OCI-LY3 (cell line): ENCODE measurements at regions not wholly inside any gene's neighbourhood (a gene's known extent, or its start where the extent isn't known, plus 50 kb on each side); places are given as distances from the start of the nearest gene placed in this dataset.

Experiments
- H2AFZ ChIP-seq: fragments of 200-600, 300-600 bp; shearing (Covaris generic); 2 replicates; pipeline ENCODE4 v1.6.0; 2014; ENCODE audit warnings: antibody characterized with exemption, low read depth, low read length
- H3K27ac ChIP-seq: fragments of 200-600, 300-600 bp; sonication (generic); 2 replicates; pipeline ENCODE4 v1.5.1; 2014; ENCODE audit warnings: mild to moderate bottlenecking, low read length, moderate library complexity, mixed read lengths
- H3K27me3 ChIP-seq: fragments of 200-600, 300-600 bp; sonication (generic); 2 replicates; pipeline ENCODE4 v1.6.1; 2014; ENCODE audit warnings: low read depth, low read length, mixed read lengths
- H3K36me3 ChIP-seq: fragments of 200-600, 300-600 bp; sonication (generic); replicated peaks from 2 replicates; pipeline ENCODE3; 2014; ENCODE audit warnings: low read depth, low read length, mixed read lengths
- H3K4me1 ChIP-seq: fragments of 300-600, 200-600 bp; sonication (generic); 2 replicates; pipeline ENCODE4 v1.6.1; 2014; ENCODE audit warnings: low read length, mixed read lengths
- H3K4me2 ChIP-seq: fragments of 200-600, 300-600 bp; sonication (generic); 2 replicates; pipeline ENCODE4 v1.6.1; 2014; ENCODE audit warnings: low read length, mixed read lengths
- H3K4me3 ChIP-seq: fragments of 300-600, 200-600 bp; sonication (generic); 2 replicates; pipeline ENCODE4 v1.5.1; 2014; ENCODE audit warnings: antibody characterized with exemption, mild to moderate bottlenecking, low read length, moderate library complexity
- H3K79me2 ChIP-seq: fragments of 300-600, 200-600 bp; shearing (Covaris generic); 2 replicates; pipeline ENCODE4 v1.6.1; 2014; ENCODE audit warnings: mild to moderate bottlenecking, low read length, mixed read lengths
- H3K9ac ChIP-seq: fragments of 300-600, 200-600 bp; shearing (Covaris generic); 2 replicates; pipeline ENCODE4 v1.6.0; 2014; ENCODE audit warnings: mild to moderate bottlenecking, low read length, moderate library complexity
- H3K9me3 ChIP-seq: fragments of 200-600, 300-600 bp; shearing (Covaris generic); 2 replicates; pipeline ENCODE4 v1.6.1; 2014; ENCODE audit warnings: low read length, mixed read lengths; ENCODE audit not compliant: insufficient read depth
- H4K20me1 ChIP-seq: fragments of 200-600, 300-600 bp; sonication (generic); 2 replicates; pipeline ENCODE4 v1.6.1; 2016; ENCODE audit warnings: low read length, mixed read lengths; ENCODE audit not compliant: insufficient read depth
- EZH2phosphoT487 ChIP-seq: fragments of 200-600 bp; shearing (Covaris generic); IDR thresholded peaks from 2 replicates; pipeline ENCODE4 v1.6.1; 2018; ENCODE audit warnings: antibody characterized with exemption, mixed run types, low read depth
- TF ChIP-seq, protein P1 (sequence below): fragments of 200-600, 300-600 bp; sonication (generic); IDR thresholded peaks from 2 replicates; pipeline ENCODE4 v1.5.1; 2014; ENCODE audit warnings: antibody characterized with exemption, low read length, low read depth

DNA sequence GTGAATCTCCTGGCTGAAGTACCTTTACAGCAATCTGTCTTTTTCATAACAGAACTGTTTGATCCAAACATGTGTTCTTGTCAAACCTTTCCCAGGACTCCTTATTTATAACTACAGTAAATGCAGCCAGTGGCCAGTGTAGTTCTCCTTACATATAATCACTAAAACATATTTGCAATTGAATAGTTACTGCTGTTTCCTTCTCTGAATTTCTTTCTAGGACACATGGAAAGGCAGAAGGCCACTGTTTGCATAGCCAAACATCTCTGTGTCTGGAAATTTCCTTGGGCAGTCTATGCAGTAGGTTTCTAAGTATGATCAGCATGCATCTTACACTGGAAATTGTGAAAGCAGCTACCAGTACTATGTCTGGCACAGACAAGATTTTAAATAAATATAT is 57.4 kb upstream of the COL3A1 start:
- Histone ChIP-seq H2AFZ (no peak overlapping the region), H4K20me1 (no peaks in the 10 kb centered on the region), H3K27ac (no peak overlapping the region), H3K79me2 (no peaks in the 10 kb centered on the region), H3K27me3 (no peaks in the 10 kb centered on the region), H3K4me1 (peaks cover 30% of the 10 kb centered on the region), H3K9ac (no peak overlapping the region), H3K4me3 (no peak overlapping the region), H3K36me3 (no peaks in the 10 kb centered on the region), H3K4me2 (no peak overlapping the region), H3K9me3 (no peaks in the 10 kb centered on the region)
- TF ChIP-seq, protein P1, sequence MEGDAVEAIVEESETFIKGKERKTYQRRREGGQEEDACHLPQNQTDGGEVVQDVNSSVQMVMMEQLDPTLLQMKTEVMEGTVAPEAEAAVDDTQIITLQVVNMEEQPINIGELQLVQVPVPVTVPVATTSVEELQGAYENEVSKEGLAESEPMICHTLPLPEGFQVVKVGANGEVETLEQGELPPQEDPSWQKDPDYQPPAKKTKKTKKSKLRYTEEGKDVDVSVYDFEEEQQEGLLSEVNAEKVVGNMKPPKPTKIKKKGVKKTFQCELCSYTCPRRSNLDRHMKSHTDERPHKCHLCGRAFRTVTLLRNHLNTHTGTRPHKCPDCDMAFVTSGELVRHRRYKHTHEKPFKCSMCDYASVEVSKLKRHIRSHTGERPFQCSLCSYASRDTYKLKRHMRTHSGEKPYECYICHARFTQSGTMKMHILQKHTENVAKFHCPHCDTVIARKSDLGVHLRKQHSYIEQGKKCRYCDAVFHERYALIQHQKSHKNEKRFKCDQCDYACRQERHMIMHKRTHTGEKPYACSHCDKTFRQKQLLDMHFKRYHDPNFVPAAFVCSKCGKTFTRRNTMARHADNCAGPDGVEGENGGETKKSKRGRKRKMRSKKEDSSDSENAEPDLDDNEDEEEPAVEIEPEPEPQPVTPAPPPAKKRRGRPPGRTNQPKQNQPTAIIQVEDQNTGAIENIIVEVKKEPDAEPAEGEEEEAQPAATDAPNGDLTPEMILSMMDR: no peak
- no peak for TF ChIP-seq EZH2phosphoT487

DNA sequence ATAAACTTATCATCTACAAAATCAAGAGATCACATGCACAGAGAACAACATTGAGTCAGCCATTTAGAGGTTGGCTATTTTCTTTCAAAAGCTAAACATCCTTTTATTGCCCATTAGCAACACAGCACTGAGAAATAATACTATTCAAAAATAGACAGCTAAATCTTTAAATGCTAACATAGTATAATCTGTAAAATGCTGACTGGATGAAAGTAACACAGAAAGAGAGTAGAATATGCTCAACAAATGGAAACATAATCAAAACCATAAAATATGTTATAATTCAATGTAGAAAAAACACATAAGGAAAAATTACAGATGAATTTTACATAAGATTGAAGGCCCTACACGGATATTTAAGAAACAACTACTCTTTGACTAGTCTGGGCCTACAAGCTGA is 56.5 kb upstream of the COL3A1 start:
- H3K27me3 ChIP-seq: no peaks in the 10 kb centered on the region
- no peaks in the 10 kb centered on the region for H3K36me3 ChIP-seq
- no peak overlapping the region for H3K4me3 ChIP-seq
- no peaks in the 10 kb centered on the region for H4K20me1 ChIP-seq
- H3K4me2 ChIP-seq: no peak overlapping the region
- TF ChIP-seq EZH2phosphoT487: no peak
- TF ChIP-seq, protein P1: no peak
- H3K27ac ChIP-seq: no peak overlapping the region
- no peaks in the 10 kb centered on the region for H3K9me3 ChIP-seq
- H2AFZ ChIP-seq: no peak overlapping the region
- H3K79me2 ChIP-seq: no peaks in the 10 kb centered on the region
- H3K4me1 ChIP-seq: peaks cover 30% of the 10 kb centered on the region
- no peak overlapping the region for H3K9ac ChIP-seq

DNA sequence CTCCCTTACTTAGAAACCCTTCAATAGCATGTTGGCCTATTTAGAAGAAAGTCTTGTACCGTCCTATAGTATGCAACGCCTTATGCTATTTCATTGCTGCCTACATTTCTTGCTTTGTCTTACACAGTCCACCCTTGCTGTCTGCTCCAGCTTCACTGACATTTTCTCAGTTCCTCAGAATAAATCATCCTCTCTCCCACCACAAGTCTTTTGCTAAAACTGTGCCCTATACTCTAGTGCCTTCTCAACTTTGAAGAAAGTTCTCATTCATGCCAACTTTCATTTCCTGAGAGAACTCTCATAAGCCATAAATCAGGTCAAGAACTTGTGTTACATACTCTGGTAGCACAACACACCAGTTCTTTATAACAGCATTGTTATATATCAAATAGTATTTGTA is 54.3 kb upstream of the COL3A1 start:
- Histone ChIP-seq H3K27me3 (no peaks in the 10 kb centered on the region), H3K79me2 (no peaks in the 10 kb centered on the region), H2AFZ (no peak overlapping the region), H3K9me3 (no peaks in the 10 kb centered on the region), H3K9ac (no peak overlapping the region), H3K36me3 (no peaks in the 10 kb centered on the region), H3K4me2 (peak overlapping the region; percentile 38), H3K27ac (peak overlapping the region; percentile 18), H3K4me1 (peaks cover 30% of the 10 kb centered on the region), H3K4me3 (no peak overlapping the region), H4K20me1 (no peaks in the 10 kb centered on the region)
- TF ChIP-seq, protein P1: no peak
- TF ChIP-seq EZH2phosphoT487: no peak

DNA sequence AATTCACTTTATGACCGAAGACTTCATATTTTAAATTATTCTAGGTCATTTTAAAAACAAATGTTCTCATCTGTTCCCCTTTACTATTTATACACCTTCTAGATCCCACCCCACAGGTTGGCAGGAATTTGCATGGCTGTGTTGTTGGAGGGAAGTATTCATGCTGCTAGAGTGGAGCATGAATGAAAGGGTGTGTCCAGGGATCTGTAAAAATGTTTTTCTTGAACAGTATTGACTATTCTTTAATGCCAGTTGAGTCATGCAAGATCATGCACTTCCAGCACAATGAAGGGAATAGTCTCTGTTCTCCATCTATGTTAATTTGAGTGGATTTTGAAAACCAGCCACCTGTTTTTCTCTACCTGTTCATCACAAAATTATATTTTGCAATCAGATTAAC is 52.0 kb upstream of the COL3A1 start:
- TF ChIP-seq EZH2phosphoT487: no peak
- TF ChIP-seq, protein P1: no peak
- H3K4me3 ChIP-seq: no peak overlapping the region

More for the DNA sequence above, 52.0 kb upstream of the COL3A1 start:
- Histone ChIP-seq H4K20me1 (no peaks in the 10 kb centered on the region), H3K36me3 (no peaks in the 10 kb centered on the region), H2AFZ (no peak overlapping the region), H3K4me2 (no peak overlapping the region), H3K4me1 (peaks cover 30% of the 10 kb centered on the region), H3K79me2 (no peaks in the 10 kb centered on the region), H3K27ac (no peak overlapping the region), H3K9ac (no peak overlapping the region), H3K27me3 (no peaks in the 10 kb centered on the region), H3K9me3 (no peaks in the 10 kb centered on the region)
